ENCODE measurements at regions not wholly inside any gene's neighbourhood (a gene's known extent, or its start where the extent isn't known, plus 50 kb on each side); places are given as distances from the start of the nearest gene placed in this dataset.

DNA sequence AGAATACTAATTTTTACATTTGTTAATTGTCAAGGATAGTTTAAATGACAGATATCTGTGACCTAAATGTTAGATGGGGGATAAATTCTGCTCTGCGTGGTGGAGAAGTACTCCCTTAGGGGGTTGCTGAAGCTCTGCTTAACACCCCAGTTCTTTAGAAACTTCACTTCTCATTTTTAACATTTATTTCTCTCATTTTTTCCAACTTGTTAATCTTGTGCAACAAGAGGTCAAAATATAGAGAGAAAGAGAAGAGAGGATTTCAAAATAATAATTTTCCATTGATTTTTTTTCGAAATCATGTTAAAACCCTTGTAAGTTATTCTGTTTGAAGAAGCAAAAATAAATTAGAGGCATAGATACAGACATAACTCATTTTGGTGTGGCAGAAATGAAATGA is 61.3 kb upstream of the SLC8A1 start:
- H3K27ac ChIP-seq (ENCODE audit: low read depth, low read length, poor library complexity, severe bottlenecking) = no peak overlapping the region
- BruUV-seq (replicated peaks) = no TSS peak
- ChIA-PET CTCF (no interaction called here), POLR2A (ENCODE audit: low non-redundant PET) (interaction anchor here (0.7 kb wide), 1 partner anchor 49 kb away, joined by 13 read pairs; no protein-coding TSS in a partner anchor)
- H3K4me1 ChIP-seq (ENCODE audit: insufficient read depth, low read length, poor library complexity, severe bottlenecking) = no peaks in the 10 kb centered on the region
- no peak for DNase-seq (ENCODE audit: low spot score)
- intact Hi-C loops (cut with micrococcal nuclease; ENCODE audit: unreplicated experiment) = no loop called here
- H3K27me3 ChIP-seq (replicated peaks; ENCODE audit: insufficient read depth, low read depth, low read length, poor library complexity) = peaks cover 46% of the 10 kb centered on the region
- H3K9me3 ChIP-seq (ENCODE audit: low read depth, low read length, poor library complexity, severe bottlenecking) = no peaks in the 10 kb centered on the region
- H3K4me3 ChIP-seq (ENCODE audit: low read depth, low read length, poor library complexity, severe bottlenecking) = no peak overlapping the region
- H3K36me3 ChIP-seq (ENCODE audit: insufficient read depth, low read length, poor library complexity, severe bottlenecking) = no peaks in the 10 kb centered on the region
- TF ChIP-seq, protein P1, sequence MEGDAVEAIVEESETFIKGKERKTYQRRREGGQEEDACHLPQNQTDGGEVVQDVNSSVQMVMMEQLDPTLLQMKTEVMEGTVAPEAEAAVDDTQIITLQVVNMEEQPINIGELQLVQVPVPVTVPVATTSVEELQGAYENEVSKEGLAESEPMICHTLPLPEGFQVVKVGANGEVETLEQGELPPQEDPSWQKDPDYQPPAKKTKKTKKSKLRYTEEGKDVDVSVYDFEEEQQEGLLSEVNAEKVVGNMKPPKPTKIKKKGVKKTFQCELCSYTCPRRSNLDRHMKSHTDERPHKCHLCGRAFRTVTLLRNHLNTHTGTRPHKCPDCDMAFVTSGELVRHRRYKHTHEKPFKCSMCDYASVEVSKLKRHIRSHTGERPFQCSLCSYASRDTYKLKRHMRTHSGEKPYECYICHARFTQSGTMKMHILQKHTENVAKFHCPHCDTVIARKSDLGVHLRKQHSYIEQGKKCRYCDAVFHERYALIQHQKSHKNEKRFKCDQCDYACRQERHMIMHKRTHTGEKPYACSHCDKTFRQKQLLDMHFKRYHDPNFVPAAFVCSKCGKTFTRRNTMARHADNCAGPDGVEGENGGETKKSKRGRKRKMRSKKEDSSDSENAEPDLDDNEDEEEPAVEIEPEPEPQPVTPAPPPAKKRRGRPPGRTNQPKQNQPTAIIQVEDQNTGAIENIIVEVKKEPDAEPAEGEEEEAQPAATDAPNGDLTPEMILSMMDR (conservative IDR thresholded peaks at IDR 0.05; ENCODE audit: low read depth, low read length) = no peak
- no peak for TF ChIP-seq EZH2 (IDR thresholded peaks at IDR 0.05; ENCODE audit: borderline replicate concordance, low read depth, low read length, poor library complexity, severe bottlenecking)

DNA sequence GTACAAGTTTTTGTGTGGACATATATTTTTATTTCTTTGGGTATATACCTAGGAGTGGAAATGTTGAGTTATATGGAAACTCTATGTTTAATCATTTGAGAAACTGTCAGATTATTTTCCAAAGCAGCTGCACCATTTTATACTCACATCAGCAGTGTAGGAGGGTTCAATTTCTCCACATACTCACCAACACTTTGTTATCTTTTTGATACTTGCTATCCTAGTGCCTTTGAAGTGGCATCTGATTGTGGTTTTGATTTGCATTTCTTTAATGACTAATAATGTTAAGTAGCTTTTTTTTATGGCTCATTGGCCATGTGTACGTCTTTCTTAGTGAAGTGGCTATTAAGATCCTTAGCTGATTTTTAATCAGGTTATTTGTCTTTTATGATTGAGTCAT is 64.7 kb upstream of the SLC8A1 start:
- Histone ChIP-seq H3K27me3 (replicated peaks; ENCODE audit: insufficient read depth, low read depth, low read length, poor library complexity) (peaks cover 34% of the 10 kb centered on the region), H3K4me3 (ENCODE audit: low read depth, low read length, poor library complexity, severe bottlenecking) (no peak overlapping the region), H3K27ac (ENCODE audit: low read depth, low read length, poor library complexity, severe bottlenecking) (no peak overlapping the region), H3K9me3 (ENCODE audit: low read depth, low read length, poor library complexity, severe bottlenecking) (no peaks in the 10 kb centered on the region), H3K4me1 (ENCODE audit: insufficient read depth, low read length, poor library complexity, severe bottlenecking) (no peaks in the 10 kb centered on the region), H3K36me3 (ENCODE audit: insufficient read depth, low read length, poor library complexity, severe bottlenecking) (no peaks in the 10 kb centered on the region)
- TF ChIP-seq, protein P1 (conservative IDR thresholded peaks at IDR 0.05; ENCODE audit: low read depth, low read length) = no peak
- no peak for TF ChIP-seq EZH2 (IDR thresholded peaks at IDR 0.05; ENCODE audit: borderline replicate concordance, low read depth, low read length, poor library complexity, severe bottlenecking)
- intact Hi-C loops (cut with micrococcal nuclease; ENCODE audit: unreplicated experiment) = no loop called here
- DNase-seq (ENCODE audit: low spot score) = no peak
- CTCF ChIA-PET = no interaction called here
- BruUV-seq (replicated peaks) = no TSS peak
- POLR2A ChIA-PET (ENCODE audit: low non-redundant PET) = no interaction called here

DNA sequence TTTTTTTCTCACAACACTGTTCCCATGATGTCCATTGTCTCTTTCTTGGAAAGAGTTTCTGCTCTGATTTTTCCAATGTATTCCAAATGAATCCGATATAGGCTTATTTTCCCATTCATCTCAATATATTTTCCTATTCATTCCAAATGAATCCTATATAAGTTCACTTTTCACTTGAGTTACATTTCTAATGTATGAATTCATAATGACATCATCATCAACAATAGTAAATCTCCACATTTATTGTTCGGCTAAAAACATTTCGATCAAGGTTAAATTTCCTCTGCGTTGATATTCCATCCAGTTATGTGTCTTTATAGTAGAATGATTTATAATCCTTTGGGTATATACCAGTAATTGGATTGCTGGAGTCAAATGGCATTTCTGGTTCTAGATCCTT is 76.7 kb upstream of the SLC8A1 start:
- Histone ChIP-seq H3K36me3 (ENCODE audit: insufficient read depth, low read length, poor library complexity, severe bottlenecking) (no peaks in the 10 kb centered on the region), H3K4me3 (ENCODE audit: low read depth, low read length, poor library complexity, severe bottlenecking) (no peak overlapping the region), H3K4me1 (ENCODE audit: insufficient read depth, low read length, poor library complexity, severe bottlenecking) (no peaks in the 10 kb centered on the region), H3K9me3 (ENCODE audit: low read depth, low read length, poor library complexity, severe bottlenecking) (no peaks in the 10 kb centered on the region), H3K27me3 (replicated peaks; ENCODE audit: insufficient read depth, low read depth, low read length, poor library complexity) (peaks cover 2% of the 10 kb centered on the region), H3K27ac (ENCODE audit: low read depth, low read length, poor library complexity, severe bottlenecking) (no peak overlapping the region)
- TF ChIP-seq EZH2 (IDR thresholded peaks at IDR 0.05; ENCODE audit: borderline replicate concordance, low read depth, low read length, poor library complexity, severe bottlenecking) = no peak
- TF ChIP-seq, protein P1 (conservative IDR thresholded peaks at IDR 0.05; ENCODE audit: low read depth, low read length) = no peak
- BruUV-seq (replicated peaks) = no TSS peak
- DNase-seq (ENCODE audit: low spot score) = no peak
- CTCF ChIA-PET = no interaction called here
- intact Hi-C loops (cut with micrococcal nuclease; ENCODE audit: unreplicated experiment) = no loop called here
- POLR2A ChIA-PET (ENCODE audit: low non-redundant PET) = no interaction called here

Data from A673 (cell line).